ENCODE measurements at regions not wholly inside any gene's neighbourhood (a gene's known extent, or its start where the extent isn't known, plus 50 kb on each side); places are given as distances from the start of the nearest gene placed in this dataset.

GRCh38 chr14:76947078-76947837 lies 81.2 kb downstream of the IRF2BPL start:
- Histone ChIP-seq H3K36me3 (no peaks in the 10 kb centered on the region), H3K9me3 (no peaks in the 10 kb centered on the region), H3K27me3 (no peaks in the 10 kb centered on the region), H3K27ac (peak overlapping the region; percentile 68 to 88 (median 82)), H3K4me1 (peaks cover 11 to 26% (median 13%) of the 10 kb centered on the region in 3 donors), H3K4me3 (no peak overlapping the region)
- peak; percentile 92 to 96 (median 96) for ATAC-seq
- FAIRE-seq, result no peak
- WGBS, 2 donors, result 2 to 3% methylated on average over 28 of the region's 28 CpGs
- intact Hi-C loops (cut with DNase I), result no loop called here
- peak; percentile 93 to 97 (median 94) for DNase-seq
- peak in 3 of 4 donors; percentile 23 to 41 (median 26) for TF ChIP-seq CTCF (IDR thresholded peaks at IDR 0.05)

- H3K36me3 ChIP-seq, result no peaks in the 10 kb centered on the region
- no peaks in the 10 kb centered on the region for H3K9me3 ChIP-seq
- TF ChIP-seq CTCF (IDR thresholded peaks at IDR 0.05), result no peak
- H3K4me1 ChIP-seq, result peaks cover 11 to 26% (median 13%) of the 10 kb centered on the region in 3 donors
- peak in 2 of 4 donors; percentile 1 to 3 for ATAC-seq
- intact Hi-C loops (cut with DNase I), result no loop called here
- no peaks in the 10 kb centered on the region for H3K27me3 ChIP-seq
- 43 to 47% methylated on average over 6 of the region's 6 CpGs for WGBS, 2 donors
- DNase-seq, result no peak
- H3K27ac ChIP-seq, result peak overlapping the region; percentile 68 to 88 (median 82)
- FAIRE-seq, result no peak
- H3K4me3 ChIP-seq, result no peak overlapping the region
These were observed 81.8 kb downstream of the IRF2BPL start for GRCh38 chr14:76946753-76947077.

GRCh38 chr14:76943072-76943471 lies 85.4 kb downstream of the IRF2BPL start:
- no peaks in the 10 kb centered on the region for H3K36me3 ChIP-seq
- no peak overlapping the region for H3K4me3 ChIP-seq
- H3K27me3 ChIP-seq, result no peaks in the 10 kb centered on the region
- H3K4me1 ChIP-seq, result peaks cover 6 to 14% (median 7%) of the 10 kb centered on the region in 3 donors
- no peak for DNase-seq
- FAIRE-seq, result no peak
- H3K9me3 ChIP-seq, result no peaks in the 10 kb centered on the region
- no peak for TF ChIP-seq CTCF (IDR thresholded peaks at IDR 0.05)
- intact Hi-C loops (cut with DNase I), result no loop called here
- ATAC-seq, result no peak
- H3K27ac ChIP-seq, result no peak overlapping the region
- whole genome bisulfite sequencing, 2 donors, result 79 to 80% methylated on average over 4 of the region's 4 CpGs

- 75 to 76% methylated on average over 12 of the region's 12 CpGs for WGBS, 2 donors
- no peak for TF ChIP-seq CTCF (IDR thresholded peaks at IDR 0.05)
- ATAC-seq (no peak), DNase-seq (no peak), FAIRE-seq (no peak)
- Histone ChIP-seq H3K9me3 (no peaks in the 10 kb centered on the region), H3K27ac (no peak overlapping the region), H3K4me3 (no peak overlapping the region), H3K27me3 (no peaks in the 10 kb centered on the region), H3K36me3 (no peaks in the 10 kb centered on the region), H3K4me1 (peaks cover 0 to 6% (median 0%) of the 10 kb centered on the region in 3 donors)
- intact Hi-C loops (cut with DNase I), result no loop called here
These were observed 86.3 kb downstream of the IRF2BPL start for GRCh38 chr14:76941946-76942805.
